ENCODE measurements at regions not wholly inside any gene's neighbourhood (a gene's known extent, or its start where the extent isn't known, plus 50 kb on each side); places are given as distances from the start of the nearest gene placed in this dataset.

DNA sequence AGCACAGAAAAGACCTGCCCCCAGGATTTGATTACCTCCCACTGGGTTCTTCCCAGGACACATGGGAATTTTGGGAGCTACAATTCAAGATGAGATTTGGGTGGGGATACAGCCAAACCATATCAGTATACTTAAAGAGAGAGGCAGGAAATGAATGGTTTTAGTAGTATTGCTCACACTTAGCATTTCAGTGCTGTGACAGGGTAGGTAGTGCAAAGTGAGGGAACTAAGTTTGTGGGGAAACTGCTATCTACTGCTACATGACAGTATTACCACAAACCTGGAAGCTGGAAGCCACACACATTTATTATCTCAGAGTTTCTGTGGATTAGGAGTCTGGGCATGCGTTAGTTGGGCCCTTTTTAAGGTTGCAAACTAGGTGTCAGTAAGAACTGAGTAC, 450.7 kb downstream of the LPIN1 start:
- no peak for TF ChIP-seq EZH2 (IDR thresholded peaks at IDR 0.05)
- no peak for TF ChIP-seq YY1 (IDR thresholded peaks at IDR 0.05; ENCODE audit: extremely low read depth, insufficient replicate concordance, low read depth, low read length)
- TF ChIP-seq, protein P1, sequence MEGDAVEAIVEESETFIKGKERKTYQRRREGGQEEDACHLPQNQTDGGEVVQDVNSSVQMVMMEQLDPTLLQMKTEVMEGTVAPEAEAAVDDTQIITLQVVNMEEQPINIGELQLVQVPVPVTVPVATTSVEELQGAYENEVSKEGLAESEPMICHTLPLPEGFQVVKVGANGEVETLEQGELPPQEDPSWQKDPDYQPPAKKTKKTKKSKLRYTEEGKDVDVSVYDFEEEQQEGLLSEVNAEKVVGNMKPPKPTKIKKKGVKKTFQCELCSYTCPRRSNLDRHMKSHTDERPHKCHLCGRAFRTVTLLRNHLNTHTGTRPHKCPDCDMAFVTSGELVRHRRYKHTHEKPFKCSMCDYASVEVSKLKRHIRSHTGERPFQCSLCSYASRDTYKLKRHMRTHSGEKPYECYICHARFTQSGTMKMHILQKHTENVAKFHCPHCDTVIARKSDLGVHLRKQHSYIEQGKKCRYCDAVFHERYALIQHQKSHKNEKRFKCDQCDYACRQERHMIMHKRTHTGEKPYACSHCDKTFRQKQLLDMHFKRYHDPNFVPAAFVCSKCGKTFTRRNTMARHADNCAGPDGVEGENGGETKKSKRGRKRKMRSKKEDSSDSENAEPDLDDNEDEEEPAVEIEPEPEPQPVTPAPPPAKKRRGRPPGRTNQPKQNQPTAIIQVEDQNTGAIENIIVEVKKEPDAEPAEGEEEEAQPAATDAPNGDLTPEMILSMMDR (IDR thresholded peaks at IDR 0.05 in 2 of 3, conservative IDR thresholded peaks at IDR 0.05 in 1 of 3; ENCODE audit: borderline replicate concordance in 1 of 3, insufficient read depth in 1 of 3, low read depth in 2 of 3, low read length in 2 of 3) = no peak
- no peak for TF ChIP-seq POLR2A (IDR thresholded peaks at IDR 0.05; ENCODE audit: borderline replicate concordance, extremely low read depth, insufficient read depth, insufficient read length)
- no peak for TF ChIP-seq SIN3A (IDR thresholded peaks at IDR 0.05; ENCODE audit: low read depth)
- no peak for TF ChIP-seq POLR2AphosphoS5 (IDR thresholded peaks at IDR 0.05; ENCODE audit: low read depth, low read length)
- TF ChIP-seq JUND (IDR thresholded peaks at IDR 0.05) = no peak
- no peak for TF ChIP-seq ZFX (IDR thresholded peaks at IDR 0.05)
- no peak for TF ChIP-seq SP1 (IDR thresholded peaks at IDR 0.05; ENCODE audit: low read depth)
- TF ChIP-seq CEBPB (IDR thresholded peaks at IDR 0.05; ENCODE audit: low read depth) = no peak
